ENCODE measurements at regions not wholly inside any gene's neighbourhood (a gene's known extent, or its start where the extent isn't known, plus 50 kb on each side); places are given as distances from the start of the nearest gene placed in this dataset.

DNA sequence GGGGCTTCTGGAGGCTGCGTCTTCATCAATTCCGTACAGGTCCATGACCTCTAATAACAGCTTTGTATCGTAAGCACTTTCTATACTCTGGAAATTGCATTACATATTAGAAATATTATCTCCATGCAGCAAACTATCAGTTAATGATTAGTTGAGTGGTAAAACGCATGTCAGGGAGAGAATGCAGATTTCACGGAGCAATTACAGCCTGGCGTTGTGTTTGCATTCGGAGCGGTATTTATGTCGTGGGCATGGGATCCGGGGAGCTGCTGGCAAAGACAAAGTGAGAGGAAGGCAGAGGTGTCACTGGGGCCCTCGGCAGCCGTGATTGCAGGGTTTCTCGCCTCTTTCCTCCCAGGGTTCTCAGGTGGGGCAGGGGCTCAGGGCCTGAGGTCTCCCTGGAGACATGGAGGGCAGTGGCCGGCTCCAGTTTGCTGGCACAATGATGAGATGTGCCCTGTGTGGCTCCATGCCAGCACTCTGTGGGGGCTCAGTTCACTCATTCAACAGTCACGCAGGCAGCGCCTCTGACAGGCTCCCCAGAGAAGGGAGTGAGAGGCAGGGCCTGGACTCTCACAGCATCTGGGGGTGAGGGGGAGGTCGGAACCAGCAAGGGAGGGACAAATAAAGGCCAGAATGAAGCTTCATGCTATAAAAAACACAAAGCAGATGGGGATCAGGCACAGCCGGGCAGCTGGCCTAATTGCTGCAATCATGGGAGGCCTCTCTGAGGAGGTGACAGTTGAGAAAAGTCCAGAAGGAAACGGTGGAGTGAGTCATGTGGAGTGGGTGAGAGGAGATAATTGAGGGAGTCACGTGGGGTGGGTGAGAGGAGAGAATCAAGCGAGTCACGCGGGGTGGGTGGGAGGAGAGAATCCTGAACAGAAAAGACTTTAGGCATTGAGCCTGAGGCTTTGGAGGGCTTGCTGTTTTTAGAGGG, 1002.7 kb downstream of the BRD1 start:
- TF ChIP-seq, protein P1, sequence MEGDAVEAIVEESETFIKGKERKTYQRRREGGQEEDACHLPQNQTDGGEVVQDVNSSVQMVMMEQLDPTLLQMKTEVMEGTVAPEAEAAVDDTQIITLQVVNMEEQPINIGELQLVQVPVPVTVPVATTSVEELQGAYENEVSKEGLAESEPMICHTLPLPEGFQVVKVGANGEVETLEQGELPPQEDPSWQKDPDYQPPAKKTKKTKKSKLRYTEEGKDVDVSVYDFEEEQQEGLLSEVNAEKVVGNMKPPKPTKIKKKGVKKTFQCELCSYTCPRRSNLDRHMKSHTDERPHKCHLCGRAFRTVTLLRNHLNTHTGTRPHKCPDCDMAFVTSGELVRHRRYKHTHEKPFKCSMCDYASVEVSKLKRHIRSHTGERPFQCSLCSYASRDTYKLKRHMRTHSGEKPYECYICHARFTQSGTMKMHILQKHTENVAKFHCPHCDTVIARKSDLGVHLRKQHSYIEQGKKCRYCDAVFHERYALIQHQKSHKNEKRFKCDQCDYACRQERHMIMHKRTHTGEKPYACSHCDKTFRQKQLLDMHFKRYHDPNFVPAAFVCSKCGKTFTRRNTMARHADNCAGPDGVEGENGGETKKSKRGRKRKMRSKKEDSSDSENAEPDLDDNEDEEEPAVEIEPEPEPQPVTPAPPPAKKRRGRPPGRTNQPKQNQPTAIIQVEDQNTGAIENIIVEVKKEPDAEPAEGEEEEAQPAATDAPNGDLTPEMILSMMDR (IDR thresholded peaks at IDR 0.05; ENCODE audit: control insufficient read depth, insufficient read depth, low read depth, low read length, missing control alignments), result no peak
- no peak overlapping the region for H3K4me3 ChIP-seq (ENCODE audit: control insufficient read depth, low read depth, low read length)
- no peak for DNase-seq (ENCODE audit: low read depth)

DNA sequence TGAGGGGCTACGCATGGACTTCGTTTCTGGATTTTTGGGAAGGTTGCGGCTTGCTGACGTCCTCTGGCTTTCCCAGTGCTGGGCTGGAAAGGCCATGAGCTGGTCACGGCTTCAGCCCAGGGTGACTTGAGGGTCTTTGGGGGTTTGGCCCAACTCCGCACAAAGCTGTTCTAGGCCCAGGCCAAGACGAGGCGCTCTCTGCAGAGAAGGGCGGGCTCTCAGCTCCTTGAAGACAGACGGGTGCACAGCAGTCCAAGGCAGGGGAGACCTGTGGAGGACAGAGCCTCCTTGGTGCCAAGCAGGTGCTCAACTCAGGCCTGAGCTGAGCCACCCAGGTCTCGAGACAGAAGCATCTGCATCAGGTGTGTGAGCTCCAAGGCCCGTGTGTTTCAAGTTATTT, 1003.7 kb downstream of the BRD1 start:
- H3K4me3 ChIP-seq (ENCODE audit: control insufficient read depth, low read depth, low read length), result no peak overlapping the region
- no peak for DNase-seq (ENCODE audit: low read depth)
- TF ChIP-seq, protein P1 (IDR thresholded peaks at IDR 0.05; ENCODE audit: control insufficient read depth, insufficient read depth, low read depth, low read length, missing control alignments), result no peak

DNA sequence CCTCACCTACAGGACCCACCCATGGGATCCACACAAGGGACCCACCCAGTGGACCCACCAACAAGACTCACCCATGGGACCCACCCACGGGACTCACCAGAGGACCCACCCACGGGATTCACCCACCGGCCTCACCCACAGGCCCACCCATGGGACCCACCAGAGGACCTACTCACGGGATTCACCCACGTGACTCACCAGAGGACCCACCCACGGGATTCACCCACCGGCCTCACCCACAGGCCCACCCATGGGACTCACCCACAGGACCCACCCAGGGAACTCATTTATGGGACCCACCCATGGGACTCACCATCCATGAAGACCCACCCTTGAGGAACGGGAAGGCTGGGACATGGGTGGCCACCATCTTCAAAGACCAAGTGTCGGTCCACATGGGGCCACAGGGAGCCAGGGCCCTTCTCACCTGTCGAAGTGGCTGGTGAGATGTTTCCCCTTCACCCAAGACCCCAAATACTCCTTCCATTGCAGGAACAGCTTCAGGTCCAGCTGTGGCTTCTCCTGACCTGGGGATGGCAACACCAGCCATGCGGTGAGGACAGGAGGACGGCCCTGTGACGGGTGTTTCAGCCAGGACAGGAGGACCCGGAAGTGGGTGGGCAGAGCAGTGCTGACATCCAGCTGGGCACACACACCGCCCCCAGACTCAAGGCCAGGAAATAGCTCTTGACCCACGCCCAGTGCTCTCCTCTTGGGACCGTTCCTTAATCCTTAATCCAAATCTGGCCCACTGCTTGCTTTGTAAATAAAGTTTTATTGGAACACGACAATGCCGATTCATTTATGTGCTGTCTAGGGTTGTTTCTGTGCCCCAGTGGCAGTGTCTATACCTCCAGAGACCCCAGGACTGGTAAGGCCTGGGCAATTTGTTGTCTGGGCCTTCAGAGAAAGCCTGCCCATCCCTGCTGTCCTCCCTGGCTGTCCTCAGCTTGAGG, 1005.1 kb downstream of the BRD1 start:
- H3K4me3 ChIP-seq (ENCODE audit: control insufficient read depth, low read depth, low read length), result no peak overlapping the region
- DNase-seq (ENCODE audit: low read depth), result no peak
- TF ChIP-seq, protein P1 (IDR thresholded peaks at IDR 0.05; ENCODE audit: control insufficient read depth, insufficient read depth, low read depth, low read length, missing control alignments), result no peak

DNA sequence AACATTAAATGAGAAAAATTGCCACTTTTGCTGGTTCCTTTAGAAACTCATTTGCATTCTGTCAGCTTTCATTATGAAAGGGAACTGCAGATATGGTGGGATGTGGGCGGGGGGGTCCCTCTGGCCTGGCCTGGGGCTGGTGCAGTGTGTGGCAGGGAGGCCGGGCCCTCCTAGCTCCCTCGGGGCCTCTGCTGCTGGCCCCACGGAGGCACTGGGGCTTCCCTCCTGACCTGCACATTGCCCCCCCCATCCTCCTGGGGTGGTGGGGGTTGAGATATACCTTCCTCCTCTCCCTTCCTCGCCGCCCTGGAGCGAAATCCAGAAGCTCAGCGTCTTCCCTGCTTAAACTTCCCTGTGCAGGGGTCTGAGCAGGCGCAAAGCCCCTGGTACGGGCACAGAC, 1005.9 kb downstream of the BRD1 start:
- no peak for DNase-seq (ENCODE audit: low read depth)
- TF ChIP-seq, protein P1 (IDR thresholded peaks at IDR 0.05; ENCODE audit: control insufficient read depth, insufficient read depth, low read depth, low read length, missing control alignments), result no peak
- no peak overlapping the region for H3K4me3 ChIP-seq (ENCODE audit: control insufficient read depth, low read depth, low read length)

DNA sequence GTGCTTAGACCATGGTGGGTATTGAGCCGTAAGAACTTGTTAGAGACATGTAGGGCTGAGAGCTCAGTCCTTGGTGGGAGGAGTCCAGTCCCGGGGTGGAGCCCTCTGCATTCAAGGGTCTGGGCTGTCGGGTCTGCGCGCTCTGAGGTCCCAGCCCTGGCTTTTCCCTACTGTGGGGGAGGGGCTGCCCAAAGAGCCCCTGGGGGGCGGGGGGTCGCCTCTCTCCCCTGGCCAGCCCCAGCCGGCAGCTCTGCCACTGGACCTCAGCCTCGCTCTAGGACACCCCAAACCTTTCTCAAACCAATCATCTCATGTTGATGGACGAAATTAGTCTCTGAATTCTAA, 1006.4 kb downstream of the BRD1 start:
- H3K4me3 ChIP-seq (ENCODE audit: control insufficient read depth, low read depth, low read length), result no peak overlapping the region
- no peak for DNase-seq (ENCODE audit: low read depth)
- TF ChIP-seq, protein P1 (IDR thresholded peaks at IDR 0.05; ENCODE audit: control insufficient read depth, insufficient read depth, low read depth, low read length, missing control alignments), result no peak

DNA sequence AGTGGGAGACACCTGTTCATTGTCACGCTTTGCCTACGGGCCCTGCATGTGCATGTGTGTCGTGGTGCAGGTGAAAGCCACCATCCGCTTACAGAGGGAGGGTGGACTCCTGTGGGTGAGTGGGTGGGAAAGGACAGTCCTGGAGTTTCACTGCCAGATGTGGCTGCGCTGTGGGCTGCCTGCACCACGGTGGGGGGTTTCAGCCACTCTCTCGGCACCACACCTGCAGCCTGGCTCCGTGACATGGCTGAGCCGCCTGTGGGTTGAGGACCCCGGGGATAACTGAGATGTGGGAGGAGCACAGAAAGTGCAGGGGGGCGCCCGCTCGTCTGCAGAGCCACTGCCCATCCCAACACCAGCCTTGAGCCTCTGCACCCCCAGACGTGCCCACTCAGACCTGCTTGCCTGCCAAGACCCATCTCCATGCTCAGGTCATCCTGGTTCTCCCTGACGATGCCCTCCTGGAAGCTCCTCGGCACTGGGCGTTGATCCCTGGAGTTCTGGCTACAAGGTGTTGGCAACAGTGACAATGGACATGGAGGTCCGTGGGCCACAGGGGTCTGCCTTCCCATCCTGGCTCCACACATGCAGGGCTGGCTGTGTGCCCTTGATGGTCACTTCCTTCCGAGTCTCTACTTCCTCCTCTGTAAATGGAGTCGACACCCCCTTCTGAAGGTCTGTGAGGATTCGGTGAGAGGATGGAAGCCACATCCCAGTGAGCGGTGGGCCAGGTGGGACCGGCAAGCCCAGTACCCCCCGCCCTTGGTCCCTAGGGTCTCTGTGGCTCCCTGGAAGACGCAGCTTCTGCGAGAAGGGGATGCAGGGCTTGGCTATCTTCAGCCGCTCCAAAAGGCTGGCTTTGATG, 1007.0 kb downstream of the BRD1 start:
- no peak overlapping the region for H3K4me3 ChIP-seq (ENCODE audit: control insufficient read depth, low read depth, low read length)
- TF ChIP-seq, protein P1 (IDR thresholded peaks at IDR 0.05; ENCODE audit: control insufficient read depth, insufficient read depth, low read depth, low read length, missing control alignments), result no peak
- no peak for DNase-seq (ENCODE audit: low read depth)

Measured in AG09309 (cell line).